ENCODE measurements at regions not wholly inside any gene's neighbourhood (a gene's known extent, or its start where the extent isn't known, plus 50 kb on each side); places are given as distances from the start of the nearest gene placed in this dataset.

DNA sequence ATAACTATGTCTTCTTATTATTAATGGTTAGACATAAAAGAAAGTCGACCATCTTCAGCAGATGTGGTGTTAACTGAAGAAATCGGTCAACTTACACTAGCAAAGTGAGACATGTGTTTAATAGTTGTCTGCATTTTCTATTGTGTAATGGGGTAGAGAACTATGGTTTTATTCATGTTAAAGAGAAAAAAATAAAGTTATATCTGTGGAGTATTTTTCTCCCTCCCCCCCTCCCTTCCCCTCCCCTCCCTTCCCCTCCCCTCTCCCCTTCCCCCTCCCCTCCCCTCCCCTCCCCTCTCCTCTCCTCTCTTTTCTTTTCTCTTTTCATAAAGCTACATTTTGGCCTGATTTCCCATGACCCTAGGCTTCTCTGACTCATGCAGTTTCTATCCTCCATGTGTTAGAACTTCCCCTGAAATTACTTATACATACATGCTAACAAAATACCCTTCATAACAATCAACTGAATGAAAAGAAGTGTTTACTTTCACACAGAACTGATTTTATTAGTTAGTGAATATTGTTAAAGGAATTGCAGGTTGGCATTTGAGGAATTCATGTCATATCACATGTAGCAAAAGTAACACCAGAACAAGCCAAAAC lies 1431.0 kb upstream of the ATXN8OS start:
- no peaks in the 10 kb centered on the region for H3K9me3 ChIP-seq (ENCODE audit: control insufficient read depth, insufficient read depth, low read depth, low read length)
- no peak for TF ChIP-seq ZNF274 (IDR thresholded peaks at IDR 0.05; ENCODE audit: low read length)
- TF ChIP-seq ZNF274 (tag by site-specific recombination; IDR thresholded peaks at IDR 0.05; ENCODE audit: borderline replicate concordance) = no peak
- TF ChIP-seq, protein P1, sequence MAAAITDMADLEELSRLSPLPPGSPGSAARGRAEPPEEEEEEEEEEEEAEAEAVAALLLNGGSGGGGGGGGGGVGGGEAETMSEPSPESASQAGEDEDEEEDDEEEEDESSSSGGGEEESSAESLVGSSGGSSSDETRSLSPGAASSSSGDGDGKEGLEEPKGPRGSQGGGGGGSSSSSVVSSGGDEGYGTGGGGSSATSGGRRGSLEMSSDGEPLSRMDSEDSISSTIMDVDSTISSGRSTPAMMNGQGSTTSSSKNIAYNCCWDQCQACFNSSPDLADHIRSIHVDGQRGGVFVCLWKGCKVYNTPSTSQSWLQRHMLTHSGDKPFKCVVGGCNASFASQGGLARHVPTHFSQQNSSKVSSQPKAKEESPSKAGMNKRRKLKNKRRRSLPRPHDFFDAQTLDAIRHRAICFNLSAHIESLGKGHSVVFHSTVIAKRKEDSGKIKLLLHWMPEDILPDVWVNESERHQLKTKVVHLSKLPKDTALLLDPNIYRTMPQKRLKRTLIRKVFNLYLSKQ (tag by site-specific recombination; IDR thresholded peaks at IDR 0.05; ENCODE audit: borderline replicate concordance) = no peak
- no peak for TF ChIP-seq ZNF544 (tag by site-specific recombination; IDR thresholded peaks at IDR 0.05)
- TF ChIP-seq ZNF501 (tag by site-specific recombination; IDR thresholded peaks at IDR 0.05) = no peak
- TF ChIP-seq KLF16 (tag by site-specific recombination; IDR thresholded peaks at IDR 0.05) = no peak
- no peak for TF ChIP-seq ZNF623 (tag by site-specific recombination; IDR thresholded peaks at IDR 0.05)
- TF ChIP-seq, protein P2, sequence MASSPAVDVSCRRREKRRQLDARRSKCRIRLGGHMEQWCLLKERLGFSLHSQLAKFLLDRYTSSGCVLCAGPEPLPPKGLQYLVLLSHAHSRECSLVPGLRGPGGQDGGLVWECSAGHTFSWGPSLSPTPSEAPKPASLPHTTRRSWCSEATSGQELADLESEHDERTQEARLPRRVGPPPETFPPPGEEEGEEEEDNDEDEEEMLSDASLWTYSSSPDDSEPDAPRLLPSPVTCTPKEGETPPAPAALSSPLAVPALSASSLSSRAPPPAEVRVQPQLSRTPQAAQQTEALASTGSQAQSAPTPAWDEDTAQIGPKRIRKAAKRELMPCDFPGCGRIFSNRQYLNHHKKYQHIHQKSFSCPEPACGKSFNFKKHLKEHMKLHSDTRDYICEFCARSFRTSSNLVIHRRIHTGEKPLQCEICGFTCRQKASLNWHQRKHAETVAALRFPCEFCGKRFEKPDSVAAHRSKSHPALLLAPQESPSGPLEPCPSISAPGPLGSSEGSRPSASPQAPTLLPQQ (tag by site-specific recombination; IDR thresholded peaks at IDR 0.05) = no peak
- no peak for TF ChIP-seq ZSCAN23 (tag by site-specific recombination; IDR thresholded peaks at IDR 0.05)
- TF ChIP-seq, protein P3, sequence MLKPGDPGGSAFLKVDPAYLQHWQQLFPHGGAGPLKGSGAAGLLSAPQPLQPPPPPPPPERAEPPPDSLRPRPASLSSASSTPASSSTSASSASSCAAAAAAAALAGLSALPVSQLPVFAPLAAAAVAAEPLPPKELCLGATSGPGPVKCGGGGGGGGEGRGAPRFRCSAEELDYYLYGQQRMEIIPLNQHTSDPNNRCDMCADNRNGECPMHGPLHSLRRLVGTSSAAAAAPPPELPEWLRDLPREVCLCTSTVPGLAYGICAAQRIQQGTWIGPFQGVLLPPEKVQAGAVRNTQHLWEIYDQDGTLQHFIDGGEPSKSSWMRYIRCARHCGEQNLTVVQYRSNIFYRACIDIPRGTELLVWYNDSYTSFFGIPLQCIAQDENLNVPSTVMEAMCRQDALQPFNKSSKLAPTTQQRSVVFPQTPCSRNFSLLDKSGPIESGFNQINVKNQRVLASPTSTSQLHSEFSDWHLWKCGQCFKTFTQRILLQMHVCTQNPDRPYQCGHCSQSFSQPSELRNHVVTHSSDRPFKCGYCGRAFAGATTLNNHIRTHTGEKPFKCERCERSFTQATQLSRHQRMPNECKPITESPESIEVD (tag by site-specific recombination; IDR thresholded peaks at IDR 0.05) = no peak
- TF ChIP-seq, protein P4, sequence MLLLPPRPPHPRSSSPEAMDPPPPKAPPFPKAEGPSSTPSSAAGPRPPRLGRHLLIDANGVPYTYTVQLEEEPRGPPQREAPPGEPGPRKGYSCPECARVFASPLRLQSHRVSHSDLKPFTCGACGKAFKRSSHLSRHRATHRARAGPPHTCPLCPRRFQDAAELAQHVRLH (tag by site-specific recombination; IDR thresholded peaks at IDR 0.05) = no peak
- H3K4me1 ChIP-seq (ENCODE audit: control insufficient read depth, insufficient read depth, low read length) = no peaks in the 10 kb centered on the region
- H3K4me3 ChIP-seq (ENCODE audit: low read depth, low read length) = no peak overlapping the region
- ChIA-PET CTCF (no interaction called here), POLR2A (no interaction called here)
- no peak overlapping the region for H3K27ac ChIP-seq (ENCODE audit: extremely low read depth, low read depth, low read length)
- H3K36me3 ChIP-seq (ENCODE audit: control insufficient read depth in 2 of 2, insufficient read depth in 1 of 2, low read length in 2 of 2) = no peaks in the 10 kb centered on the region

DNA sequence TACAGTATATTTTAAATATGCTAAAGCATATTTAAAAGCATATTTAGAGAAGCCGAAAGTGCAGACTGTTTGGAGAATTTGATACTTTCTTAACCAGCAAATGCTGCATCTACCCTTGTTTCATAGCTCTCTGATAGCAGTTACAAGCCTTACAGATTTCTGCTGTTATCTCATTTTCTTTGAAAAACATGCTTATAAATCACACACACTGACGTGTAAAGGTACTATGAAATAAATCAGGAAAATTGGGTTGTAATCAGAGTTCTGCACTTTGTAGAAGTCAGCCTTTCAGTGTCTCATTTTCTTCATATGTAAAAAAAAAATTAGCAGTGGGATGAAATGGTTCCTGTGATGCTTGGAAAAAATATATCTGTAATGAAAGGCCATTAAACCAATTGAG lies 1432.4 kb upstream of the ATXN8OS start:
- POLR2A ChIA-PET = no interaction called here
- H3K9me3 ChIP-seq (ENCODE audit: control insufficient read depth, insufficient read depth, low read depth, low read length) = no peaks in the 10 kb centered on the region
- H3K27ac ChIP-seq (ENCODE audit: extremely low read depth, low read depth, low read length) = no peak overlapping the region

DNA sequence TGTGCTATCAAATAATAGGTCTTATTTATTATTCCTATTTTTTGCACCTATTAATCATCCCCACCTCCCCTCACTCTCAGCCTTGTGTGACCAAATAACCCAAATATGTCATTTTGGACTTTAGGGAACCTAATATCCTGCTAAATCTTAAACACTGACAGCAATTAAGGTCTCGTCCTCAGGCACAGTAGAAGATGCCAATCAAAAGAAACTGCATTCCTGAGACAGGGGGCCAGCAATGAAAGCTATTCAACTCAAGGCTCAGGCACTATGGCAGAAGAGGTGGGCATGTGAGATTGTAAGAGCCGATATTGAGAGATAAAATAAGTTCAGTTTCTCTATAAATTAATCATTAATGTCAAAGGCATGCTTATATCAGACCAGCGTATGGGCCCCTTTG lies 1437.7 kb upstream of the PCDH9 start:
- ChIA-PET CTCF (no interaction called here), POLR2A (no interaction called here)
- Histone ChIP-seq H3K4me1 (ENCODE audit: control insufficient read depth, insufficient read depth, low read length) (no peaks in the 10 kb centered on the region), H3K4me3 (ENCODE audit: low read depth, low read length) (no peak overlapping the region), H3K9me3 (ENCODE audit: control insufficient read depth, insufficient read depth, low read depth, low read length) (no peaks in the 10 kb centered on the region), H3K36me3 (ENCODE audit: control insufficient read depth in 2 of 2, insufficient read depth in 1 of 2, low read length in 2 of 2) (no peaks in the 10 kb centered on the region), H3K27ac (ENCODE audit: extremely low read depth, low read depth, low read length) (no peak overlapping the region)
- TF ChIP-seq ZNF549 (tag by site-specific recombination; IDR thresholded peaks at IDR 0.05) = no peak
- TF ChIP-seq, protein P5, sequence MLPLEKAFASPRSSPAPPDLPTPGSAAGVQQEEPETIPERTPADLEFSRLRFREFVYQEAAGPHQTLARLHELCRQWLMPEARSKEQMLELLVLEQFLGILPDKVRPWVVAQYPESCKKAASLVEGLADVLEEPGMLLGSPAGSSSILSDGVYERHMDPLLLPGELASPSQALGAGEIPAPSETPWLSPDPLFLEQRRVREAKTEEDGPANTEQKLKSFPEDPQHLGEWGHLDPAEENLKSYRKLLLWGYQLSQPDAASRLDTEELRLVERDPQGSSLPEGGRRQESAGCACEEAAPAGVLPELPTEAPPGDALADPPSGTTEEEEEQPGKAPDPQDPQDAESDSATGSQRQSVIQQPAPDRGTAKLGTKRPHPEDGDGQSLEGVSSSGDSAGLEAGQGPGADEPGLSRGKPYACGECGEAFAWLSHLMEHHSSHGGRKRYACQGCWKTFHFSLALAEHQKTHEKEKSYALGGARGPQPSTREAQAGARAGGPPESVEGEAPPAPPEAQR (tag by site-specific recombination; IDR thresholded peaks at IDR 0.05) = no peak
- TF ChIP-seq ZNF175 (tag by site-specific recombination; IDR thresholded peaks at IDR 0.05) = no peak
- TF ChIP-seq ZNF548 (tag by site-specific recombination; IDR thresholded peaks at IDR 0.05) = no peak
- TF ChIP-seq ZNF23 (tag by site-specific recombination; IDR thresholded peaks at IDR 0.05; ENCODE audit: borderline replicate concordance) = no peak
- TF ChIP-seq ZNF510 (tag by site-specific recombination; IDR thresholded peaks at IDR 0.05; ENCODE audit: insufficient replicate concordance) = no peak
- TF ChIP-seq ZNF266 (tag by site-specific recombination; IDR thresholded peaks at IDR 0.05; ENCODE audit: low read depth) = no peak
- TF ChIP-seq ZNF221 (tag by site-specific recombination; IDR thresholded peaks at IDR 0.05; ENCODE audit: borderline replicate concordance) = no peak

More for the DNA sequence above, 1432.4 kb upstream of the ATXN8OS start:
- CTCF ChIA-PET = no interaction called here
- H3K4me1 ChIP-seq (ENCODE audit: control insufficient read depth, insufficient read depth, low read length) = no peaks in the 10 kb centered on the region
- TF ChIP-seq ZNF223 (tag by site-specific recombination; IDR thresholded peaks at IDR 0.05) (no peak), ZNF561 (tag by site-specific recombination; IDR thresholded peaks at IDR 0.05; ENCODE audit: borderline replicate concordance) (no peak), ZNF501 (tag by site-specific recombination; IDR thresholded peaks at IDR 0.05) (no peak), ZBTB7A (tag by site-specific recombination; IDR thresholded peaks at IDR 0.05; ENCODE audit: low read depth) (no peak), ZNF785 (tag by site-specific recombination; IDR thresholded peaks at IDR 0.05) (no peak), ZNF585B (tag by site-specific recombination; IDR thresholded peaks at IDR 0.05) (no peak), ZNF776 (tag by site-specific recombination; IDR thresholded peaks at IDR 0.05; ENCODE audit: borderline replicate concordance) (no peak), ZNF664 (tag by site-specific recombination; IDR thresholded peaks at IDR 0.05) (no peak), EGR2 (tag by site-specific recombination; IDR thresholded peaks at IDR 0.05; ENCODE audit: low read depth) (no peak), ZNF24 (tag by site-specific recombination; IDR thresholded peaks at IDR 0.05) (no peak), SP7 (tag by site-specific recombination; IDR thresholded peaks at IDR 0.05) (no peak), ZNF121 (tag by site-specific recombination; IDR thresholded peaks at IDR 0.05) (no peak), GLI4 (tag by site-specific recombination; IDR thresholded peaks at IDR 0.05) (no peak), ZNF549 (tag by site-specific recombination; IDR thresholded peaks at IDR 0.05) (no peak)
- no peak overlapping the region for H3K4me3 ChIP-seq (ENCODE audit: low read depth, low read length)
- H3K36me3 ChIP-seq (ENCODE audit: control insufficient read depth in 2 of 2, insufficient read depth in 1 of 2, low read length in 2 of 2) = no peaks in the 10 kb centered on the region
